Fibroblast of lung (primary cell): ENCODE measurements at regions not wholly inside any gene's neighbourhood (a gene's known extent, or its start where the extent isn't known, plus 50 kb on each side); places are given as distances from the start of the nearest gene placed in this dataset.

Experiments
- DNase-seq, 2 donors: peaks; one replicate each; pipeline versions ENCODE4 v3.0.0 to v3.0.0-alpha.2; 2010; ENCODE audit warnings: low read depth in 2 of 2
- H2AFZ ChIP-seq: 2 replicates; pipeline ENCODE4 v1.5.1; 2012; ENCODE audit warnings: low read length, control low read depth, inconsistent platforms
- H3K27ac ChIP-seq: 2 replicates; pipeline ENCODE4 v1.5.1; 2011; ENCODE audit warnings: low read length, control low read depth; ENCODE audit not compliant: insufficient read depth
- H3K27me3 ChIP-seq: 2 replicates; pipeline ENCODE4 v1.5.1; 2011; ENCODE audit warnings: mild to moderate bottlenecking, low read length; ENCODE audit not compliant: control insufficient read depth, insufficient read depth
- H3K36me3 ChIP-seq: 2 replicates; pipeline ENCODE4 v1.5.1; 2011; ENCODE audit warnings: low read length; ENCODE audit not compliant: control insufficient read depth, insufficient read depth
- H3K4me1 ChIP-seq: 2 replicates; pipeline ENCODE4 v1.5.1; 2011; ENCODE audit warnings: low read length; ENCODE audit not compliant: control insufficient read depth, insufficient read depth; ENCODE audit errors: extremely low read depth
- H3K4me2 ChIP-seq: 2 replicates; pipeline ENCODE4 v1.5.1; 2011; ENCODE audit warnings: low read length, control low read depth; ENCODE audit not compliant: insufficient read depth; ENCODE audit errors: extremely low read depth
- H3K4me3 ChIP-seq, 4 experiments: fragments of 200-600 bp in 1 of 4; sonication (generic) in 1 of 4; replicated peaks in 1 of 4; 2 replicates each; pipeline ENCODE4 v1.5.1; 2011 to 2016; ENCODE audit warnings: low read length in 4 of 4, low read depth in 3 of 4, mild to moderate bottlenecking in 3 of 4, control low read depth in 2 of 4, inconsistent platforms in 1 of 4, mixed read lengths in 1 of 4; ENCODE audit not compliant: insufficient read depth in 1 of 4; ENCODE audit errors: control extremely low read depth in 1 of 4
- H3K79me2 ChIP-seq: 2 replicates; pipeline ENCODE4 v1.5.1; 2012; ENCODE audit warnings: mild to moderate bottlenecking, low read length, inconsistent platforms; ENCODE audit not compliant: control insufficient read depth, insufficient read depth
- H3K9ac ChIP-seq: 2 replicates; pipeline ENCODE4 v1.5.1; 2011; ENCODE audit warnings: mild to moderate bottlenecking, low read length, control low read depth; ENCODE audit not compliant: insufficient read depth
- H3K9me3 ChIP-seq: 2 replicates; pipeline ENCODE4 v1.5.1; 2012; ENCODE audit warnings: low read depth, low read length; ENCODE audit not compliant: control insufficient read depth, insufficient read depth
- H4K20me1 ChIP-seq: 2 replicates; pipeline ENCODE4 v1.5.1; 2011; ENCODE audit warnings: low read length; ENCODE audit not compliant: control insufficient read depth, insufficient read depth; ENCODE audit errors: extremely low read depth
- CTCF ChIP-seq, 2 donors: IDR thresholded peaks in 1 of 2; conservative IDR thresholded peaks in 1 of 2; 1 replicate in 1 of 2; 2 replicates in 1 of 2; pipeline ENCODE4 v1.5.1; 2011 to 2012; ENCODE audit warnings: low read length in 2 of 2, control low read depth in 1 of 2, inconsistent platforms in 1 of 2, low read depth in 1 of 2, mild to moderate bottlenecking in 1 of 2
- EZH2 ChIP-seq: IDR thresholded peaks from 2 replicates; pipeline ENCODE4 v1.5.1; 2012; ENCODE audit warnings: low read length, control low read depth, mild to moderate bottlenecking; ENCODE audit errors: missing control alignments

- Histone ChIP-seq H3K9me3 (no peaks in the 10 kb centered on the region), H3K9ac (no peak overlapping the region), H3K4me2 (no peak overlapping the region), H3K27me3 (peaks cover 19% of the 10 kb centered on the region), H3K36me3 (no peaks in the 10 kb centered on the region), H3K4me3 (no peak overlapping the region), H3K27ac (no peak overlapping the region), H3K4me1 (no peaks in the 10 kb centered on the region), H4K20me1 (no peaks in the 10 kb centered on the region), H3K79me2 (no peaks in the 10 kb centered on the region), H2AFZ (no peak overlapping the region)
- no peak for DNase-seq
- TF ChIP-seq CTCF (conservative IDR thresholded peaks at IDR 0.05 in 1 of 2, IDR thresholded peaks at IDR 0.05 in 1 of 2; ENCODE audit: low read depth in 1 of 2, low read length in 2 of 2), result no peak
- no peak for TF ChIP-seq EZH2
These were observed 75.6 kb upstream of the NEURL1B start for GRCh38 chr5:172565455-172565854.

GRCh38 chr5:172564883-172565282 is 76.2 kb upstream of the NEURL1B start:
- DNase-seq, result no peak
- no peaks in the 10 kb centered on the region for H3K79me2 ChIP-seq
- no peaks in the 10 kb centered on the region for H3K36me3 ChIP-seq
- H2AFZ ChIP-seq, result no peak overlapping the region
- H4K20me1 ChIP-seq, result no peaks in the 10 kb centered on the region
- no peak overlapping the region for H3K9ac ChIP-seq
- no peak overlapping the region for H3K4me3 ChIP-seq
- H3K4me1 ChIP-seq, result no peaks in the 10 kb centered on the region
- no peaks in the 10 kb centered on the region for H3K9me3 ChIP-seq
- no peak overlapping the region for H3K27ac ChIP-seq
- no peak overlapping the region for H3K4me2 ChIP-seq
- TF ChIP-seq EZH2 (no peak), CTCF (conservative IDR thresholded peaks at IDR 0.05 in 1 of 2, IDR thresholded peaks at IDR 0.05 in 1 of 2; ENCODE audit: low read depth in 1 of 2, low read length in 2 of 2) (no peak)
- peaks cover 19% of the 10 kb centered on the region for H3K27me3 ChIP-seq

GRCh38 chr5:172564188-172564587 is 76.9 kb upstream of the NEURL1B start:
- Histone ChIP-seq H3K9ac (no peak overlapping the region), H3K27ac (no peak overlapping the region), H3K36me3 (no peaks in the 10 kb centered on the region), H3K27me3 (peaks cover 19% of the 10 kb centered on the region), H3K9me3 (no peaks in the 10 kb centered on the region), H3K4me3 (no peak overlapping the region), H3K4me1 (no peaks in the 10 kb centered on the region), H4K20me1 (no peaks in the 10 kb centered on the region), H3K4me2 (no peak overlapping the region), H3K79me2 (no peaks in the 10 kb centered on the region), H2AFZ (no peak overlapping the region)
- TF ChIP-seq CTCF (conservative IDR thresholded peaks at IDR 0.05 in 1 of 2, IDR thresholded peaks at IDR 0.05 in 1 of 2; ENCODE audit: low read depth in 1 of 2, low read length in 2 of 2), result no peak
- TF ChIP-seq EZH2, result no peak
- DNase-seq, result no peak
